ENCODE measurements at regions not wholly inside any gene's neighbourhood (a gene's known extent, or its start where the extent isn't known, plus 50 kb on each side); places are given as distances from the start of the nearest gene placed in this dataset.
A peak's percentile ranks its signal among the peaks of the same experiment; 100 is the strongest.
"Not testable (repeated sequence)": the region's sequence is repeated elsewhere in the genome, so short reads cannot be mapped to it uniquely, and the experiment has no call there.

DNA sequence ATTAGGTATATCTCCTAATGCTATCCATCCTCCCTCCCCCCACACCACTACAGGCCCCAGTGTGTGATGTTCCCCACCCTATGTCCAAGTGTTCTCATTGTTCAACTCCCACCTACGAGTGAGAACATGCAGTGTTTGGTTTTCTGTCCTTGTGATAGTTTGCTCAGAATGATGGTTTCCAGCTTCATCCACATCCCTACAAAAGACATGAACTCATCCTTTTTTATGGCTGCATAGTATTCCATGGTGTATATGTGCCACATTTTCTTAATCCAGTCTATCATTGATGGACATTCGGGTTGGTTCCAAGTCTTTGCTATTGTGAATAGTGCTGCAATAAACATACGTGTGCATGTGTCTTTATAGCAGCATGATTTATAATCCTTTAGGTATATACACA is 53.8 kb upstream of the HIVEP2 start:
- not testable (repeated sequence) for H3K9me3 ChIP-seq (ENCODE audit: control insufficient read depth, low read length, poor library complexity, severe bottlenecking); ATAC-seq; H3K27ac Mint-ChIP-seq; H3K36me3 Mint-ChIP-seq (ENCODE audit: low read depth); H3K4me1 Mint-ChIP-seq; H3K4me3 Mint-ChIP-seq; H3K27me3 Mint-ChIP-seq; DNase-seq

DNA sequence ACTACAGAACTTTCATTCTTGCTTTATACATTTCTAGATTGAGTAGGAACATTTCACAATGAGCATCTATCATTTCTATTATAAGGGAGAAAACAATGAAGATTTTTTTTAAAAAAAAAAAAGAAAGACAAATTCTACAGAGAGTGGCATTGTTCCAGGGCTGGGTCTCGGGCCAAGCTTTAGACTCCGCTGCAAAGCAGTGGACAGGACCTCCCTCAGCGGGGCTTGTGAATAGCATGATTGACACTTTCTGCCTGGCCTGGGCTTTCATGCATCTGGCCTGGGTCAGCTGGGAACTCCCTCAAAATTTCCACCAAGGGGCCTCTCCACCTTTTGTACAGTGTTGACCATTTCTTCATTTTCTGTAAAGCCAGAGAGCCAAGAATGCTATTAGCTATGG is 55.8 kb upstream of the HIVEP2 start:
- DNase-seq (no peak), ATAC-seq (no peak)
- Mint-ChIP-seq H3K36me3 (ENCODE audit: low read depth) (no peaks in the 10 kb centered on the region), H3K27ac (no peak overlapping the region), H3K4me3 (no peak overlapping the region), H3K4me1 (no peaks in the 10 kb centered on the region), H3K27me3 (peaks cover 13% of the 10 kb centered on the region)
- no peaks in the 10 kb centered on the region for H3K9me3 ChIP-seq (ENCODE audit: control insufficient read depth, low read length, poor library complexity, severe bottlenecking)

DNA sequence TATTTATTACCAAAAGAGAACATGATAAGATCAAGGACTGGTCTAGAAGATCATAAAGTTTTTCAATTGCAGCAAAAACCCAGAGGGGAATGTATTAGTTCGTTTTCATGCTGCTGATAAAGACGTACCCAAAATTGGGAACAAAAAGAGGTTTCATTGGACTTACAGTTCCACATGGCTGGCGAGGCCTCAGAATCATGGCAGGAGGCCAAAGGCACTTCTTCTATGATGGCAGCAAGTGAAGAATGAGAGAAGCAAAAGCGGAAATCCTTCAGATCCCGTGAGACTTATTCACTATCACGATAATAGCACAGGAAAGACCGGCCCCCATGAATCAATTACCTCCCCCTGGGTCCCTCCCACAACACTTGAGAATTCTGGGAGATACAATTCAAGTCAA is 57.7 kb upstream of the HIVEP2 start:
- no peak overlapping the region for H3K4me3 Mint-ChIP-seq
- H3K9me3 ChIP-seq (ENCODE audit: control insufficient read depth, low read length, poor library complexity, severe bottlenecking) = no peaks in the 10 kb centered on the region
- no peaks in the 10 kb centered on the region for H3K36me3 Mint-ChIP-seq (ENCODE audit: low read depth)
- no peaks in the 10 kb centered on the region for H3K4me1 Mint-ChIP-seq
- peaks cover 25% of the 10 kb centered on the region for H3K27me3 Mint-ChIP-seq
- no peak for ATAC-seq
- no peak for DNase-seq
- no peak overlapping the region for H3K27ac Mint-ChIP-seq

DNA sequence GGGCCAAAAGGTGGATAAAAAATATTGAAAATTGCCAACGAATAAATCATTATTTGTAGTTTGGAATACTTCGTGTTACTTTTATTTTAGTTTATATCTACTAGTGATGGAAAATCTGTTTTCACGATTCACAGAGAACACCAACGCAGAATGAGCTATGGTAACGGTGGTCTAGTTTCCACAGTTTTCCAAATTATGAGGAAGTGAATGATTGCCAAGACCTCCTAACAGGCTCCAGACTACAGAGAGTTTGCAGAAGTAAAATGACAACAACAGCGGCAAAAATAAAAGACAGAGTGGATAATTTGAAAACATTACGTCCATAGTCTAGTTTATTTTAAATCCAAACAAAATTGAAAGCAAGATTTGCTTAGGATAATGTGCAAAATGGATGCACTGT is 57.0 kb upstream of the AIG1 start:
- Mint-ChIP-seq H3K27me3 (peaks cover 29% of the 10 kb centered on the region), H3K36me3 (ENCODE audit: low read depth) (no peaks in the 10 kb centered on the region), H3K4me1 (no peaks in the 10 kb centered on the region), H3K27ac (no peak overlapping the region), H3K4me3 (no peak overlapping the region)
- H3K9me3 ChIP-seq (ENCODE audit: control insufficient read depth, low read length, poor library complexity, severe bottlenecking) = no peaks in the 10 kb centered on the region
- DNase-seq (no peak), ATAC-seq (no peak)

GRCh38 chr6:143005816-143006215 is 54.9 kb upstream of the AIG1 start:
- H3K36me3 Mint-ChIP-seq (ENCODE audit: low read depth) = no peaks in the 10 kb centered on the region

GRCh38 chr6:143006787-143007186 is 53.9 kb upstream of the AIG1 start:
- DNase-seq (no peak), ATAC-seq (no peak)
- no peak overlapping the region for H3K27ac Mint-ChIP-seq

More at GRCh38 chr6:143005816-143006215, 54.9 kb upstream of the AIG1 start:
- DNase-seq (no peak), ATAC-seq (no peak)
- Mint-ChIP-seq H3K4me3 (no peak overlapping the region), H3K27me3 (peaks cover 29% of the 10 kb centered on the region), H3K27ac (no peak overlapping the region), H3K4me1 (no peaks in the 10 kb centered on the region)
- no peaks in the 10 kb centered on the region for H3K9me3 ChIP-seq (ENCODE audit: control insufficient read depth, low read length, poor library complexity, severe bottlenecking)

DNA sequence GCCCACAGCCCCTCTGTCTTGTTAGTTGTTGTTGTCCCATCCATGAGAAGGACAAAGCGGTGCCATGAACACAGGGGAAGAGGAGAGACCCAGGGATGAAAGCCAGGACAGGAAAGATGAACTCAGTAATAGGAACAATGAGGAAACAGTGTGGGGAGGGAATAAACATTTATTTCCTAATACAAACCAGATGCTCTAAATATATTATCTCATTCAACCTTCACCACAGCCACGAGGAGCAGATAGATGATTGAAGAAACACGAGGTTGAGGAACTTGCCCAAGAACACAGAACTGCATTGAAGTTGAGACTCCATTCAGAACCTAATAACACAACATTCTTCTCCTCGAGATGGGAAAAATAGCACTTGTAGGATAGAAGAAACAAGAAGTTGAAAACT is 53.0 kb upstream of the AIG1 start:
- no peak for DNase-seq
- no peaks in the 10 kb centered on the region for H3K4me1 Mint-ChIP-seq
- no peak for ATAC-seq
- H3K36me3 Mint-ChIP-seq (ENCODE audit: low read depth) = no peaks in the 10 kb centered on the region
- H3K4me3 Mint-ChIP-seq = no peak overlapping the region
- H3K27ac Mint-ChIP-seq = peak overlapping the region; percentile 39
- H3K9me3 ChIP-seq (ENCODE audit: control insufficient read depth, low read length, poor library complexity, severe bottlenecking) = no peaks in the 10 kb centered on the region
- peaks cover 29% of the 10 kb centered on the region for H3K27me3 Mint-ChIP-seq

More at GRCh38 chr6:143006787-143007186, 53.9 kb upstream of the AIG1 start:
- H3K9me3 ChIP-seq (ENCODE audit: control insufficient read depth, low read length, poor library complexity, severe bottlenecking) = no peaks in the 10 kb centered on the region
- Mint-ChIP-seq H3K4me1 (no peaks in the 10 kb centered on the region), H3K4me3 (no peak overlapping the region), H3K36me3 (ENCODE audit: low read depth) (no peaks in the 10 kb centered on the region), H3K27me3 (peaks cover 29% of the 10 kb centered on the region)

- no peaks in the 10 kb centered on the region for H3K9me3 ChIP-seq (ENCODE audit: control insufficient read depth, low read length, poor library complexity, severe bottlenecking)
- Mint-ChIP-seq H3K36me3 (ENCODE audit: low read depth) (no peaks in the 10 kb centered on the region), H3K4me3 (no peak overlapping the region), H3K27ac (no peak overlapping the region), H3K4me1 (no peaks in the 10 kb centered on the region), H3K27me3 (peaks cover 24% of the 10 kb centered on the region)
- ATAC-seq (no peak), DNase-seq (no peak)
These were observed 50.8 kb upstream of the AIG1 start for GRCh38 chr6:143009851-143010250.

Measured in T-helper 17 cell (primary cell).